ENCODE measurements at regions not wholly inside any gene's neighbourhood (a gene's known extent, or its start where the extent isn't known, plus 50 kb on each side); places are given as distances from the start of the nearest gene placed in this dataset.

DNA sequence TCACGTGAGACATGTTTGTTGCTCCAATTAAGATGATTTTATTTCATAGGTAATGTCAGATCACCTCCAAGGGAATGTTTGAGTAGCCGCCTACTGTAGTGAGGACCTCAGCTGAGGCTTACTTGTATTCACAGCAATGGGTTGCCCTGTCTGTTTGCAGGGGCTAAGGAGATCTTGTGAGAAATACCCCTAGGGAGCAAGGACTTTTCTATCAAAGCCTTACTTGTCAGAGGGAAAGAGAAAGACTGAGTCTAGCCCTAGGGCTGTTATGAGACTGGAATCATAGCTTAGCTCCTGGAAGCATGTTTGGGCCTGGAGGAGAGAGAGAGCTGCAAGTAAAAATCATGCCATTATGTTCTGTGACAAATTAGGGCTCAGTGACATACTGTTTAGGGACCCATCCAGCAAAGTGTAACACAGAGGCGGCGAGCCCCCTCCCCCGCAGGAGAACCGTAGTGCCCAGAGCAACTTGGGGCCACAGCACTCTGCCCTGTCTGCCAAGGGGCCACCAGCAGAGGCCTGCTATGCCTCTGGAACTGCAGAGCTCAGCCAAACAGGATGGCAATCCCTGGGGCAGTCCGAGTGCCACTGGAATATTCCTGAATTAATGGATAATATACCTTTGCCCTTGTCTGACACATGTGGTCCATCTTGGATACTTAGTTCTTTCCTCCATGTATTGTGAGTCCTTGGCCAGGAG lies 178.8 kb downstream of the DACT1 start:
- no peaks in the 10 kb centered on the region for H4K20me1 ChIP-seq (ENCODE audit: insufficient read depth, low read length)
- H3K79me2 ChIP-seq (ENCODE audit: insufficient read depth, low read length): no peaks in the 10 kb centered on the region
- ATAC-seq (ENCODE audit: insufficient read depth, low read depth): no peak
- no peak overlapping the region for H3K4me2 ChIP-seq (ENCODE audit: insufficient read depth, low read length)
- H3K9ac ChIP-seq (ENCODE audit: low read depth, low read length): no peak overlapping the region
- no peak for DNase-seq
- no peak overlapping the region for H2AFZ ChIP-seq (ENCODE audit: low read depth, low read length)
- peaks cover 9% of the 10 kb centered on the region for H3K27me3 ChIP-seq (ENCODE audit: insufficient read depth, low read length, poor library complexity)
- no peaks in the 10 kb centered on the region for H3K36me3 ChIP-seq (ENCODE audit: insufficient read depth, low read length)
- no peak overlapping the region for H3K27ac ChIP-seq (ENCODE audit: low read length)
- H3K9me3 ChIP-seq (ENCODE audit: insufficient read depth, low read length, severe bottlenecking): no peaks in the 10 kb centered on the region
- no peak for TF ChIP-seq CTCF (IDR thresholded peaks at IDR 0.05; ENCODE audit: borderline replicate concordance, extremely low read depth, low read length, poor library complexity, severe bottlenecking)
- no peak for TF ChIP-seq EZH2 (IDR thresholded peaks at IDR 0.05; ENCODE audit: borderline replicate concordance, low read depth, low read length, severe bottlenecking)
- no peak overlapping the region for H3K4me3 ChIP-seq (ENCODE audit: low read depth in 1 of 2, low read length in 2 of 2)
- H3K4me1 ChIP-seq (ENCODE audit: insufficient read depth, low read length): no peaks in the 10 kb centered on the region

DNA sequence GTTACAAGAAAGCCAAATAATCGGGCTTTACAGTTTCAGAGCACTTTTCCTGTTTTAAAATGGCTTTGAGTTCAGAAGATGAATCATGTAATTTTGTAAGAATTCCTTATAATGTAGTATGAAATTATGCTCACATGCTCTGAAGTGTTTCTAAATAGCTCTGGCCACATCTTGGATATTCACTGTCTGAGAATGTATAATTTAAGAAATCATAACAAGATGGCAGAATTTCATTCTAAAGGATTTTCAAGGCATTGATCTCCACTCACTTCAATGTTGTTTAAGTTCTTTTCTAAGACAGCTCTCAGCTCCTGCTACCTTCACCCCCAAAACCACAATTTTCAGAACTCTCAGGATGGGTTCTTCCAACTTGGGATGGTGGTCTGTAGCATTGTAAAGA lies 180.1 kb downstream of the DACT1 start:
- no peak overlapping the region for H3K9ac ChIP-seq (ENCODE audit: low read depth, low read length)
- H3K9me3 ChIP-seq (ENCODE audit: insufficient read depth, low read length, severe bottlenecking): no peaks in the 10 kb centered on the region
- H4K20me1 ChIP-seq (ENCODE audit: insufficient read depth, low read length): no peaks in the 10 kb centered on the region
- no peak overlapping the region for H3K4me2 ChIP-seq (ENCODE audit: insufficient read depth, low read length)
- no peak overlapping the region for H3K27ac ChIP-seq (ENCODE audit: low read length)
- no peak for ATAC-seq (ENCODE audit: insufficient read depth, low read depth)
- DNase-seq: no peak
- H3K79me2 ChIP-seq (ENCODE audit: insufficient read depth, low read length): no peaks in the 10 kb centered on the region
- no peak overlapping the region for H2AFZ ChIP-seq (ENCODE audit: low read depth, low read length)
- no peak overlapping the region for H3K4me3 ChIP-seq (ENCODE audit: low read depth in 1 of 2, low read length in 2 of 2)
- peaks cover 9% of the 10 kb centered on the region for H3K27me3 ChIP-seq (ENCODE audit: insufficient read depth, low read length, poor library complexity)
- no peaks in the 10 kb centered on the region for H3K4me1 ChIP-seq (ENCODE audit: insufficient read depth, low read length)
- TF ChIP-seq CTCF (IDR thresholded peaks at IDR 0.05; ENCODE audit: borderline replicate concordance, extremely low read depth, low read length, poor library complexity, severe bottlenecking) (no peak), EZH2 (IDR thresholded peaks at IDR 0.05; ENCODE audit: borderline replicate concordance, low read depth, low read length, severe bottlenecking) (no peak)
- no peaks in the 10 kb centered on the region for H3K36me3 ChIP-seq (ENCODE audit: insufficient read depth, low read length)

- no peak overlapping the region for H3K4me2 ChIP-seq (ENCODE audit: insufficient read depth, low read length)
- TF ChIP-seq CTCF (IDR thresholded peaks at IDR 0.05; ENCODE audit: borderline replicate concordance, extremely low read depth, low read length, poor library complexity, severe bottlenecking): no peak
- no peak for TF ChIP-seq EZH2 (IDR thresholded peaks at IDR 0.05; ENCODE audit: borderline replicate concordance, low read depth, low read length, severe bottlenecking)
- no peaks in the 10 kb centered on the region for H3K4me1 ChIP-seq (ENCODE audit: insufficient read depth, low read length)
- H2AFZ ChIP-seq (ENCODE audit: low read depth, low read length): no peak overlapping the region
- H3K9me3 ChIP-seq (ENCODE audit: insufficient read depth, low read length, severe bottlenecking): no peaks in the 10 kb centered on the region
- H4K20me1 ChIP-seq (ENCODE audit: insufficient read depth, low read length): no peaks in the 10 kb centered on the region
- H3K36me3 ChIP-seq (ENCODE audit: insufficient read depth, low read length): no peaks in the 10 kb centered on the region
- H3K27ac ChIP-seq (ENCODE audit: low read length): no peak overlapping the region
- ATAC-seq (ENCODE audit: insufficient read depth, low read depth) (no peak), DNase-seq (no peak)
- peaks cover 9% of the 10 kb centered on the region for H3K27me3 ChIP-seq (ENCODE audit: insufficient read depth, low read length, poor library complexity)
- no peak overlapping the region for H3K4me3 ChIP-seq (ENCODE audit: low read depth in 1 of 2, low read length in 2 of 2)
- no peak overlapping the region for H3K9ac ChIP-seq (ENCODE audit: low read depth, low read length)
- H3K79me2 ChIP-seq (ENCODE audit: insufficient read depth, low read length): no peaks in the 10 kb centered on the region
Observed at GRCh38 chr14:58820032-58820431, 182.3 kb downstream of the DACT1 start.

All from DND-41 (cell line).